GM19240 (cell line): ENCODE measurements at regions not wholly inside any gene's neighbourhood (a gene's known extent, or its start where the extent isn't known, plus 50 kb on each side); places are given as distances from the start of the nearest gene placed in this dataset.

Source experiments
- DNase-seq: peaks from one replicate; pipeline ENCODE4 v3.0.0; 2011; ENCODE audit warnings: low spot score; ENCODE audit not compliant: insufficient read length

DNA sequence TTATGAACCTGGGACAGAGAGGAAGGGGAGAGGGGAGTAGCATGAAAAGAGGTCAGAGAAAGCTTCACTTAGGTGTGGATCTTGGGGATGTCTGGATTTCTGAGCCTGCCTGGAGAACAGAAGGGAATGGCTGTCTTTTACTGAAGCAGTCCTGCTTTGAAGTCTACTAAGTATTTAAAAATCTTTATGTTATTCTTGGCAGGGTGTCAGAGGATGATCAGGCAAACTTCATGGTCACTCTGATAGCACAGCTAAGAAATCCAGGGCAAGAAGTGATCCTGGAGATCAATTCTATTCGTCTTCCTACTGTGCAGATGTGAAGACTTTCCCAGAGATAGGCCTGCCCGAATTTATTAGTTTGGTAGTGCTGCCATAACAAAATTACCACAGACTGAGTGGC, 464.4 kb upstream of the BOD1L1 start:
- no peak for DNase-seq

DNA sequence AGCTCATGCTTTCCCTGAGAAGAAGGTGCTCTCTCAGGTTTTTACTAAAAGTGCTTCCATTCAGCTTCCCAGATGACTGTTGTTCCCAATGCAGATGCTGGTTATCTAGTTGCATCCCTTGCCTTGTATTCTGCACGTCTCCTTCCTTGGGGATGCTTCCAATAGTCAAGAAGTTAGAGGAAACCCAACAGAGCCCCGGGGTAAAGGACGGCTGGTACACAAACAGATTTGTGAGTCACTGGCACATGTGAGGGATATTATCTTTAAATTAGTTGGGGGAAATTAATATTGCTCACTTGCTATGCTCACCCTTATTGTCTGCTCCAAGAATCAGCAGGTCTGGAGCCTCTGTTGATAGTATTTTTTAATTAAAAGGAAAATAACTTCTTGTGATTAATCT, 465.2 kb upstream of the BOD1L1 start:
- DNase-seq = no peak

DNA sequence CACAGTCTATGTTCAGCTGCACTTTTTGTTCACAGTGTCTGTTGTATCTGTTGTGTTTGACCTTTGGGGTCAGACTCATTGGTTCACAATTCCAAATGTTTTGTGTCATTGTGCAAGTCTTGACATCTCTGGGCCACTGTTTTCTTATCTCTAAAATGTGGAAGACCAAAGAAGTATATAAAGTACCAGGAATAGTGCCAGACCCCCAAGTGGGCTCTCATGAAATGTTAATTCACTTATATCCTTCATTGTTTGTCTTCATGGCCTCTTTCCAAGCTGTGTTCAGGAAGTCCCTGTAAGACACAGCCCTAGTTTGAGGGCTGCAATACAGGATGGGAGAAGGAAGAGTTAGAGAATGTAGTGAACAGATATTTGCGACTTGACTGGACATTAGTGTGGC, 468.3 kb upstream of the BOD1L1 start:
- DNase-seq = no peak

DNA sequence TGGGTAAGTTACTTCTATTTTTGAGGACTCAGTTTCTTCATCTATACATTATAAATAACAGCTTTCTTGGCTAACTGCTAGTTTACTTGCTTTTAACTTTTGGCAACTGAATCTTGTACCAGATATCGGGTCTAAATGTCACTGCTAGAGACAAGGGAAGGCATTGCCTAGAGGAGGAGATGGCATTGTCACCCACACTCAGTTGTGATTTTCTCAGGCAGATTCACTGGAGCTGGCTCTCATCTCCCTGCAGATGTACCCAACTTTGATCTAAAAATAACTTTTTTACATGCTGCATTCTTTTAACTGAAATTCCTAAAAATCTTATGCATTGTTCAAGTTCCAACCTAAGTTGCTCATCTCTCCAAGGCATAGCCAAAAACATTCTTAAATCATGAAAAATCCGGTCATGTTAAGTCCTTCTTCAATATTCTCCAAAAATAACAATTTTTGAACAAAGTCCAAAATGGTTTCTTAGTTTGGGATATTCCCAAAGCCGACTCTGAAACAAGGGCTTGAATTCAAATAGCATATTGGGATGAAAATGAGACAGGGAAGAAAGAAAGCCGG, 469.0 kb upstream of the BOD1L1 start:
- no peak for DNase-seq

DNA sequence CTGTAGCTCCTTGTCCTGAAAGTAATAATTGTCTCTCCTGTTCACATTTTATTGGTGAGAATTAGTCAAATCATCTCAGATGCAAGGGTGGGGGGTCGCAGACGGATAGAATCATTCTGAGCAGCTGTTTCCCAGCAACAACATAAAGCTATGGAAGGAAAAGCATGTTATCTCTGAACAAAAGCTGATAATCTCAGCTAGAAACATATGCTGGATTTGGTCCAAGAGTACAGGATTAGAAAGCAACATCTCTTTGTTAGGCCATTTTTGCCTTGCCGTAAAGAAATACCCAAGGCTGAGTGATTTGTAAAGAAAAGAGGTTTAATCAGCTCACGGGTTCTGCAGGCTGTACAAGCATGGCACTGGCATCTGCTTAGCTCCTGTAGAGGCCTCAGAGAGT, 472.8 kb upstream of the BOD1L1 start:
- no peak for DNase-seq

DNA sequence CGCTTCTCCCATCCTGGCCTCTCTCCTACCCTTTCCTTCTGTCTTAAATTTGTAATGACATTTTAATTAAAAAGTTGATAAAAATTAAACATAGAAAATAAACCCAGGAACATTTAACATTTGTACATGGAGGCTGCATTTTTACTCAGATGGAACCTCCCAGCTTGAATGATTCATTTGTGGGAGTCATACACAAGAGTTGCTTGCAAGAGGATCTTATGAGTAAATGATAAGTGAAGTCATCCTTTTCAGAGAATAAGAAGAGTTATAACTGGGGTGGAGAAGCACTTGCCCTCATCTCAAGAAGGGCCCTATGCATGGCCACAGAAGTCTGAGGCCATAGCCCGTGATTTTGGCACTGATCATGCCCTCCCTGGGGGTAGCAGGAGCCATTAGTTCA, 482.9 kb upstream of the BOD1L1 start:
- no peak for DNase-seq

DNA sequence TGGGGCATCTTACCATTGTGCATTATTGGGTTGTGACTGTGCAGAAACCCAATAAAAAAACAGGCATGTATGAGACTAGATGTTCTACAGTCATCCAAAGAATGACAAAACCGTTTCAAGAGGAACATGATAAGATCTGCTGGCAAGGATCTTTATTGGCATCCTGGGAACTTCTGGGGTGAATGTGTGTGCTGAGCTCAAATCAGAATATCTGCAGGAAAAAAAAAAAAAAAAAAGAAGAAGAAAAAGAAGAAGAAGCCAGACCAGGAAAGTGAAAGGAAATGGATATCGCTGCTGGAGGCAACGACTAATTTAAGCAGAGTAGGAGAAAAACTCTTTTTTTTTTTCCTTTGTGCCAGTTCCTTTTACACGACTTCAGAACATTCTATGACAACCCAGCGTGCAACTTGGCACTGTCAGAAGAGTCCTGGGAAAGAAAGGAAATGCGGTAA, 484.2 kb upstream of the BOD1L1 start:
- no peak for DNase-seq

DNA sequence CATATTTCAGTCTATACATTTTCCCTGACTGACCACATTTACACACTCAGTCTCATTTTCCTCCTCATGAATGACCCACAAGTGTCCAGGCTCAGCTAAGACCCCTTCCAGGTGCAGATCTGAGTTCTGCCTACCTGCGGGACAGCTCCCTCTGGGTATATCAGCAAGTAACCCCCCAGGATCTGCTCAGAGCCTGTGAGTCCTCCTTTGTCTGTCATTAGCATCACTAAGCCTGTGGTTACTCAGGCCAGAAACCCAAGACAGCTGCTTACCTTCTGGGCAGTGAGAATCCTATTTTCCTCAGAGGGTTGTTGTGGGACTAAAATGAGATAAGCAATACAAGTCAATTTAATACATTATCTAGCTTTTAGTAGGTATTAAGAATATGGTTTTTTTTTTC, 487.6 kb upstream of the BOD1L1 start:
- DNase-seq = no peak

DNA sequence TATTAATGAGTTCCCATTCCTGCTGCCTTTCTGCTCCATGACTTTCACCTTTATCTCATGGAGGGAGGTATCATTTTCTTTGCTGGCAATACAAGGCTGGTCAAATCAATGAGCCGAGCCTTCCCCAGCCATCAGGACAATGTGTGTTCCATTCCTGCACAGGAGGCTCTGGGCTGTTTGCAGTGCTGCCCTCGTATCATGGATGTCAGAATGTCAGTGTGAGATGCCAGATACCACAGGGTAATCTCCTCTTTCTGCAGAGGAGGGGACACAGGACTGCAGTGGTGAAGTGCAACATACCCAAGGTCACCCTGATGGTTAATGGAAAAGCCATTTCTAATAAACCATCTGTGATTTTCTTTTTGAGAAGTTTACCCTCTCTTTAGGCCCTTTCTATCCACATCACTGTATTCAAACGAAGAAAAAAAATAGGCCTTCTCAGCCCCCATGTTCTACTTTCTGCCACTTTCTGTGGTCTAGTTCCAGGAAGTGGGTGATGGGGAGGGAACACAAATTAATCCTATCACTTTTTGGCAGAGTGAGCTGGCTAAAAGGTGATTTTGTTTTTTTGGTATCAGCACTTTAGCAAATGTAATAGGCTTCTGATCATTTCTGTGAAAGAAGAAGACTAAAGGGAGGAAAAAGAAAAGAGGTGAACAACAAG, 490.2 kb upstream of the BOD1L1 start:
- no peak for DNase-seq

DNA sequence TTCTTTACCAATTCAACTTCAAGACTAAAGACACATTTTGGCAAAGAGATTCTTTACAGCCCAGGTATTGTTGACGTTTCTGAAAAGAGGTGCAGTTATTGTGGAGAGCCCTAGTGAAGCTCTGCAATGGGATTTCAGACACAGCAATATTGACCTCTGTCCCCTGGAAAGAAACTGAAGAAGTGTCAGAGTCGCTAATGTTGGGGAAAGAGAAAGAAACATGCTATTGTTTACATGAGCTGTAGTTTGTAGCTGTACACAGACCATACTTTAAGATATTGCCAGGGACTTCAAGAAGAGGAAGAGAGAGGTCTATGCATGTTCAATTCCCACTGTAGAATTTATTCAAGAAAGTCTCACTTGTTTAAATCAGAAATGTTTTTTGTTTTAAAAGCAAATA, 497.3 kb upstream of the BOD1L1 start:
- DNase-seq = no peak

DNA sequence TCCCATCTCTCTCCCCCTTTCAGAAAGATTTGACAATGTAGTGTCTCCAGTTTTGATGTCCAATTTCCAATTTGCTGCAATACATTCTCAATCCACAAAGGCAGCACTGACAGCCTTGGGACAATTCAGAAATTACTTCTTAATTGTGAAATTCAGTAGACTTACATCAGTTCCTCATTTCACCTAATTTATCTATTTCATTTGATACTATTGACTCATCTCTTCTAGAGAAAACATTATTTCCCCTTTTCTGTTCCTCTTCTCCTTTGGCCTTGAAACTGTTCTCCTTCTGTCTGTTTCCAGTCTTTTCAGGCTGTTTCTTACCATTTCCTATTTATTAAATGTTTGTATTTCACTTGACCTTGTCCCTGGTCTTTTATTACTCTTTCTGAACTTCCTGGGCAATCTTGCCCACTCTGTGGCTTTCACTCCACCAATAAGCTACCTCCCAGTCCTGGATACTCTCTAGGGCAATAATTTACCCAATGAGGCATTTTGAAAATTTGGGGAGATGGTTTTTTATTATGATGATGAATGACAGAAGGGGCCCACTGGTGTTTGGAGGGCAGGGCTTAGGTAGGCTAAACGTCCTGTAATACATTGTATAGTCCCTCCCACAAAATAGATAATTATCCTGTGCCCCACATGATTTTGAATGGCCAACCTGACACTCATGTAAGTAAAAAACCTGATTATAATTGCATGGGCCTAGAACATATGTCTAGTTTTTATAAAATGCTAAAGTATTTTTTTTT, 498.0 kb upstream of the BOD1L1 start:
- no peak for DNase-seq

DNA sequence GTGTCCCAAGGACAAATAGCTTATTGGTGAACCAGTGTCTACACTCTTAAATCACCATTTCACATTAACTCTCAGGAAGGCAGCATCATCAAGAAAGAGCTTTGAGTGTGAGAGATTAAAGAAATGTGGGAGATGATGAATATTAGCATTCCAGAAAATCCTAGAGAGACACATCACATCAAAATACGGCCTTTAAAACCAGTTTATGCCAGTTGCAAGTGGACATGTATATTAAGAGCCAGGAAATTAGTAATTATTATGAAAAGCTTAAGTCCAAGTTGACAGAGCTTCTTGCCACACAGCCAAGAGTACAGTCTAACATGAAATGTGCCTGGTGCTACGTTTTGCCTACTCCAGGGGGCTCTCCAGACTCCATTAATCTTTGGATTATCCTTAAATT, 503.0 kb upstream of the BOD1L1 start:
- no peak for DNase-seq

DNA sequence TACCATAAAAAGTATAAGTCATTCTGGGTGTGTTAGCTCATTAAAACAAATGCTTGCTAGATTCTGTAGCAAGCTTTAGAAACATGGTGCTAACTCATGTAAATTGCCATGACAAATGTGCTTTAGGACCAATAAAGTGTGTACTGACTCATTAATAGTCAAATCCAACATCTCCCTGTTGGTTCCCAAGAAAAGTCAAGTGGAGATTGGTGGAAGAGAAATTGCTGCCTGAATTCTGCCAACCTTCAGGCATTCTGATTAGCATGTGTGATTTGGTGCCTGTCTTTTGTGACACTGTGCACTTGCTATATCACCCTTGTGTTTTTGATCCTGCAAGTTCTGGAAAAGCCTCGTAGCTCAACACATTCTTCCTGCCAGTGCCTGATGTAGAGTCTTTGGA, 503.8 kb upstream of the BOD1L1 start:
- no peak for DNase-seq

DNA sequence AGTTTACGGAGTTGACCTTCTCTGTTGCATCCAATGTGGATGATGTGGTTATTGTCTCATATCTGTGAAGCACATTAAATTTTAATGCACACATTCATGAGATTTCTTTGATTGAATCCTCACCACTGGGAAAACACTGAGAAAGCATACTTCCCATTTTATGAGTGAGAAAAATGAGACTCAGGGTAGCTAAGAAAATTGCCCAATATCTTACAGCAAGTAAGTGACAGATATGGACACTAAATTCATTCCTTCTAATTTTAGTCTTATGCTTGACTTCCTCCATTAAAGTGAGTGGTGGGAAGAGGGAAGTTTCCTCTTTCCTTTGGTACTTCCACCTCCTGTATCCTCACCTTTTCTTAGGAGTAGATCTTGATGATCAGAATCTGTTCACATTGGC, 504.8 kb upstream of the BOD1L1 start:
- no peak for DNase-seq

DNA sequence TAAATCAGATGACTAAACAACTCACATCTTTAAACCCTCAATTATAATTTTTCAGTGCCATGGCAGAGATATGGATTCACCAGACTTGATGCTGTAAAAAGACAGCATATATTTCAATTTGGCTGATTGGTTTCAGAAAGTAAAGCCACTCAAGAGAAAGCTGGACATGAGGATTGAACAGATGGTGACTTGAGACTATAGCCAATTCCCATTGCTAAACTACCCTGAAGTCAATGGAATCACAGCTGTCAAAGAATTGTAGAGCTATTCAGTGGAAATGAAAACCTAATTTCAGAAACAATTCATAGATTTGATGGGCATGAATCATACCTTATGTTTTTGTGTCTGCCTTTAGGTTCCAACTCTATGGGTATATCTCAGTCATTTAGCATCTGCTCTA, 510.6 kb upstream of the BOD1L1 start:
- DNase-seq = no peak

DNA sequence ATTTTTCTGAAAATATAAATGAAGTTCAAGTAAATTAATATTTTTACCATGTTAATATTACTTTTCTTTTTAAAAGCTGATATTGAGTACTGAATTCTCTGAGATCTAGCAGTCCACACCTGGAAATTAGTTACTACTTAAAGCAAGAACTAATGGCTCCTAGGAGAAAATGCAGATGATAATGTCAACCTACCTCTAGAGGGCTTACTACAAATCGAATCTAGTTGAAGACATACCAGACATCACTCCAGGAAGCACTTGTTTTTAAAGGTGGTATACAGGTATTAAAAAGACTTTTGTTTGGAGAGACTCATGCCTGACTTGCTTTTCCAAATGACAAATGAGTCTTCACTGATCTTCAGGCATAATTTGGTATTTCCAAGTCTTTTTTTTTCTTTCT, 516.4 kb upstream of the BOD1L1 start:
- no peak for DNase-seq

DNA sequence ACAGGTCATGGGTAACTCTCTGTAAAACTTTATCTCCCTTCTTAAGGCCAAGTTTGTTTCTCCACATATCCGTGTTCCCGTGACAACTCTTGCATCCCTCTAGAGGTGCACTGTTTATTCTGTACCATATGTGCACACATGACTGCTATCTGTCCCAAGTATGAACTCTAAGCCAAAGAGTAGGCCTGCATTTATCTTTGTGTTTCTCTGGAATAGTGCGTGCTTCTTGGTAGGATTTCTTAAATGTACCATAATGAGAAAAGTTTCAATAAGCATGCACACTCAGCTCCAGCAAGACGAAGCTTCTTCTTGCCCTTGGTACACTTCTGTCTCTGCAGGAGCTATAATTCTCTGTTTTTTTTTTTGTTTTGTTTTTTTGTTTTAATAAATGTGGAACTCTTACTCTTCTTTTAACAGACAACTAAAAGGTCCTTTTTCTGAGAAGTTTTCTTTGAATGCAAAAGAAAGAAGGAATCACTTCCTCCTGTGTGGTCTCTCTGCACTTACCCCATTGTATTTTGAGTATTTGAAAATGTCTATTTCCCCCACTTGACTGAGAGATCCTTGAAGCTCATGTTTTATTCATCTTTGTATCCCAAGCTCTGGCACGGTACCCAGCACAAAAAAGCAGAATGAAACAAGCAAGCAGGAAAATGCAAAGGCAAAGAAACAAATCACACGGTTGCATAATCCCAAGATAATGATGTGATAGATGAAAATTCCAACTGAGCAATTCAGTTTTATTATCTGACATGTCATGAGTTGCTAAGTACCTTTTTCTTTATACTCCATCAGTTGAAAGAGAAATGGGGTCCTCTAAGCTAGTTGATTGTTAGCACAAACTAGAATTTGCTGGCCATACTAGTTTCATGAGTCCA, 521.9 kb upstream of the BOD1L1 start:
- no peak for DNase-seq

DNA sequence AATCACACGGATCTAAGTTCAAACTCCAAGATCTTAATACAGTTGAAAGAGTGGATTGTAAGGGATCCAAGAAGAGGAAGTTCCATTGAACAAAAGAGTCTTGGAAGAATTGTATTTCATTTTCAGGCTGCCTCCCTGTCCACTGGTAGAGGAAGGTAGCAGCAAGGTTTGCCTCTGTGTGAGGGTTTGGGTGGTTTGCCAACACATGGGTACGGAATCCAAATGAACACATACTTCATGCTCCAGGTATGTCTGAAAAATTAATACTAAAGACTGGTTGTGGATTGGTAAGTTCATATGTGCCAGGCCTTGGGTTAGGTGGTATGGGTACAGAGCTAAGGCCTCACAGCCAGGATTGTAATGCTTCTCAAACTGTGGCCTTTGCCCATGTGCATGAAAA, 523.6 kb upstream of the BOD1L1 start:
- DNase-seq = no peak

DNA sequence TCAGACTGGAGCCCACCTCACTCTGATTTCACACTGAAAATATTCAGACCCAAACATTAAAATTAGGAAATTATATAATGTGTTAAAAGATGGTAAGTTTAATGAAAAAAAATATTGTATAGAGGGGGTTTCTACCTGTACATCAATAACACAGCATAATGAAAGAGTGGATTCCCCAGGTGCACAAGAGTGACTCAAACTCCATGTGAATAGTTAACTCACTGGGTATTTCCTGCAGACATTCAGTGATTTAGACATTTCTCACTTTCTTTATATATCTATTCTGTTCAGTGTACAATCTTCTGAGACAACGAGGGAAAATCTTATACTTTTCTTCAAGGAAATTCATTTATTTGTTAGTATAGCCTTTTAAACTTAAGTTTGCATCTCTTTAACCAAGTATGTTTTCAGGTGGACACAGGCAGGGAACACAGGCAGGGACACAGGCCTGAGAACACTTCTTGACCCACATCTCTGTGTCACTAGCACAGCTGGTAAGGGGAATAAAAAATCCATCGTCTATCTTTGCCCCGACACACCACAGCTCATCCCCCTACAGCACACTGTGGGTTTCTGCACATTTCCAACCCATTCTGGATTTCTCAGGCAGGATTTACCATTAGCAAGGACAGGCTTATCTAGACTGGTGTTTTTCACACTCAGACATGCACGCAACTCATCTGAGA, 525.5 kb upstream of the BOD1L1 start:
- no peak for DNase-seq

DNA sequence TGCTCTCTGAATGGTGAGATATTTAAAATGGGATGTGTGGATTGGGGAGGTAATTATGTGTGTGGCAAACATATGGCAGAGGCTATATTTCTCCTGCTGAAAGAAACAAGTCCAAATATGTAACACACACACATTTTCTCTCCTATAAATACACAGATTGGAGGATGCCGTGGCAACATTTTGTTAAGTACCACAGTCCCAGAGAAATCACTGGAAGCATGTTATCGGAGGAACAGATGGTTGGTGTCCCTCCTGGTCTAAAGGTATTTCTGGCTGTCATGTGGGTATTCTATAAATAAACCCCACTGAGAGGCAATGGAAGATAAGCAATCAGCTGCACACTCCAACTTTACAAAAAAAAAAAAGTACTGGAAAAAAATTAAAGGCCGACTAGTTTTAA, 528.3 kb upstream of the BOD1L1 start:
- no peak for DNase-seq

DNA sequence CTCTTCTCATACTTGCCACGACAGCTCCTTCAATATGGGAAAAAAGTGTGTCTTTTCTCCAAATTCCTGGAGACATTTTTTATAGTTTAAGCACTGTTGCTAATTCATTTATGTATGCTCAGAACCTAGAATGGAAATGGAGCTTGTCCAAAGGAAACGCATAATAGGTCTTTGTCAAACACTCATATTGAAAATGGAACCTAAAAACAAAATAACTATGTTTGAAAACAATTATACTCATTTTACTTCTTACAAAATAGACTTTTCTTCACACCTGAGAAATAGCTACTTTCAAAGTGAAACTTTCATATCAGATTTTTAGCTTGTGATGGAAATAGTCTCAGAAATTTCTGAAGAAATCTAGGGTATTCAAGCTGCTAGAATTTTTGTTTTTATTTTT, 529.7 kb upstream of the BOD1L1 start:
- no peak for DNase-seq
